SK-N-DZ (cell line): ENCODE measurements at regions not wholly inside any gene's neighbourhood (a gene's known extent, or its start where the extent isn't known, plus 50 kb on each side); places are given as distances from the start of the nearest gene placed in this dataset.
"Not testable (repeated sequence)": the region's sequence is repeated elsewhere in the genome, so short reads cannot be mapped to it uniquely, and the experiment has no call there.

Source experiments
- DNase-seq: peaks from one replicate; pipeline ENCODE4 v3.0.0-alpha.2; 2015; ENCODE audit warnings: low spot score

- no peak for DNase-seq
These were observed 102.5 kb upstream of the EIF5 start for GRCh38 chr14:103231376-103232019.

- no peak for DNase-seq
These were observed 101.8 kb upstream of the EIF5 start for GRCh38 chr14:103232031-103232808.

- no peak for DNase-seq
These were observed 101.2 kb upstream of the EIF5 start for GRCh38 chr14:103232831-103233319.

GRCh38 chr14:103233328-103233727 is 100.7 kb upstream of the EIF5 start:
- no peak for DNase-seq

- DNase-seq, result not testable (repeated sequence)
These were observed 99.2 kb upstream of the EIF5 start for GRCh38 chr14:103234826-103235225.

- not testable (repeated sequence) for DNase-seq
These were observed 98.5 kb upstream of the EIF5 start for GRCh38 chr14:103235506-103235905.

- no peak for DNase-seq
These were observed 94.3 kb upstream of the EIF5 start for GRCh38 chr14:103239751-103240150.

GRCh38 chr14:103241531-103241930 is 92.5 kb upstream of the EIF5 start:
- no peak for DNase-seq

GRCh38 chr14:103243764-103244737 is 90.0 kb upstream of the EIF5 start:
- no peak for DNase-seq

GRCh38 chr14:103245624-103246031 is 88.4 kb upstream of the EIF5 start:
- not testable (repeated sequence) for DNase-seq

- no peak for DNase-seq
These were observed 88.0 kb upstream of the EIF5 start for GRCh38 chr14:103246070-103246469.

GRCh38 chr14:103247169-103247606 is 86.8 kb upstream of the EIF5 start:
- DNase-seq, result no peak

- no peak for DNase-seq
These were observed 83.9 kb upstream of the EIF5 start for GRCh38 chr14:103250181-103250580.

GRCh38 chr14:103250874-103251273 is 83.2 kb upstream of the EIF5 start:
- no peak for DNase-seq

GRCh38 chr14:103255555-103255954 is 78.5 kb upstream of the EIF5 start:
- DNase-seq, result no peak

- no peak for DNase-seq
These were observed 77.6 kb upstream of the EIF5 start for GRCh38 chr14:103256406-103256805.

GRCh38 chr14:103257211-103257962 is 76.7 kb upstream of the EIF5 start:
- no peak for DNase-seq

GRCh38 chr14:103258211-103258610 is 75.8 kb upstream of the EIF5 start:
- DNase-seq, result no peak

GRCh38 chr14:103259184-103259583 is 74.9 kb upstream of the EIF5 start:
- no peak for DNase-seq

- no peak for DNase-seq
These were observed 74.0 kb upstream of the EIF5 start for GRCh38 chr14:103259801-103260628.
